Mesothelial cell of epicardium (in vitro differentiated cells): ENCODE measurements at regions not wholly inside any gene's neighbourhood (a gene's known extent, or its start where the extent isn't known, plus 50 kb on each side); places are given as distances from the start of the nearest gene placed in this dataset.
"Not testable (repeated sequence)": the region's sequence is repeated elsewhere in the genome, so short reads cannot be mapped to it uniquely, and the experiment has no call there.

Experiments
- DNase-seq, 2 experiments: peaks; one replicate each; pipeline ENCODE4 v3.0.0; 2021; ENCODE audit warnings: low spot score in 2 of 2; ENCODE audit not compliant: unreplicated experiment in 2 of 2
- H3K27ac Mint-ChIP-seq: 2 replicates; pipeline ENCODE4 v1.8.0; 2021; ENCODE audit warnings: mixed read lengths
- H3K27me3 Mint-ChIP-seq: 2 replicates; pipeline ENCODE4 v1.8.0; 2021; ENCODE audit warnings: low read depth, mixed read lengths
- H3K36me3 Mint-ChIP-seq: 2 replicates; pipeline ENCODE4 v1.8.0; 2021; ENCODE audit warnings: mixed read lengths
- H3K4me1 Mint-ChIP-seq: 2 replicates; pipeline ENCODE4 v1.8.0; 2021; ENCODE audit warnings: mixed read lengths
- H3K4me3 Mint-ChIP-seq: 2 replicates; pipeline ENCODE4 v1.8.0; 2021; ENCODE audit warnings: mild to moderate bottlenecking, moderate library complexity, mixed read lengths
- H3K9me3 Mint-ChIP-seq: 2 replicates; pipeline ENCODE4 v1.8.0; 2021; ENCODE audit warnings: mixed read lengths
- CTCF ChIP-seq: fragments of 200-600 bp; sonication (generic); IDR thresholded peaks from one replicate; pipeline ENCODE4 v1.5.0; 2021; ENCODE audit warnings: antibody characterized with exemption; ENCODE audit not compliant: unreplicated experiment

- Mint-ChIP-seq H3K27me3 (peaks cover 18% of the 10 kb centered on the region), H3K36me3 (no peaks in the 10 kb centered on the region), H3K9me3 (no peaks in the 10 kb centered on the region), H3K4me3 (no peak overlapping the region), H3K27ac (no peak overlapping the region), H3K4me1 (peaks cover 17% of the 10 kb centered on the region)
- TF ChIP-seq CTCF = no peak
- DNase-seq = no peak
Observed at GRCh38 chr18:8989017-8989416, 113.5 kb upstream of the NDUFV2 start.

DNA sequence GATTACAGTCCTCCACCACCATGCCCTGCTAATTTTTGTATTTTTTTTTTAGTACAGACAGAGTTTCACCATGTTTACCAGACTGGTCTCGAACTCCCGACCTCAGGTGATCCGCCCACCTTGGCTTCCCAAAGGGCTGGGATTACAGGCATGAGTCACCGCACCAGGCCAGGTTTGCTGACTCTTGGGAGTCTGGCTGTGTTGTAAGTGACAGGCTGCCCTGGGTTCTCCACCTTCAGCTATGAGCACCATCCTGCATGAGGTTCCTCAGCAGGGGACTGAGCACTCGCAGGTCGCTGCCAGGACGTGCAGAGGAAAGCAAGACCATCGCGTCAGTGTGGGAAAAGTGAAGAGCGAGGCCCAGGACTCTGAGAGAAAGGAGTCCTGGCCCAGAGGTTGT is 112.6 kb upstream of the NDUFV2 start:
- peaks cover 12% of the 10 kb centered on the region for H3K4me1 Mint-ChIP-seq
- H3K4me3 Mint-ChIP-seq = no peak overlapping the region
- no peak overlapping the region for H3K27ac Mint-ChIP-seq
- no peak for DNase-seq
- H3K9me3 Mint-ChIP-seq = no peaks in the 10 kb centered on the region
- H3K27me3 Mint-ChIP-seq = peaks cover 18% of the 10 kb centered on the region
- no peaks in the 10 kb centered on the region for H3K36me3 Mint-ChIP-seq
- TF ChIP-seq CTCF = no peak

GRCh38 chr18:8990276-8991031 is 112.0 kb upstream of the NDUFV2 start:
- no peak for DNase-seq
- no peak for TF ChIP-seq CTCF
- Mint-ChIP-seq H3K4me3 (no peak overlapping the region), H3K9me3 (no peaks in the 10 kb centered on the region), H3K36me3 (no peaks in the 10 kb centered on the region), H3K27me3 (peaks cover 18% of the 10 kb centered on the region), H3K27ac (no peak overlapping the region), H3K4me1 (peaks cover 12% of the 10 kb centered on the region)

- Mint-ChIP-seq H3K27me3 (peaks cover 18% of the 10 kb centered on the region), H3K27ac (no peak overlapping the region), H3K36me3 (no peaks in the 10 kb centered on the region), H3K4me1 (peaks cover 12% of the 10 kb centered on the region), H3K9me3 (no peaks in the 10 kb centered on the region), H3K4me3 (no peak overlapping the region)
- DNase-seq = no peak
- no peak for TF ChIP-seq CTCF
Observed at GRCh38 chr18:8991155-8991554, 111.3 kb upstream of the NDUFV2 start.

- not testable (repeated sequence) for H3K4me3 Mint-ChIP-seq, H3K4me1 Mint-ChIP-seq, H3K27ac Mint-ChIP-seq, H3K9me3 Mint-ChIP-seq, H3K36me3 Mint-ChIP-seq, DNase-seq
- H3K27me3 Mint-ChIP-seq = peaks cover 12% of the 10 kb centered on the region
Observed at GRCh38 chr18:8992500-8992899, 110.0 kb upstream of the NDUFV2 start.

GRCh38 chr18:8994603-8995002 is 107.9 kb upstream of the NDUFV2 start:
- Mint-ChIP-seq H3K27me3 (peaks cover 6% of the 10 kb centered on the region), H3K4me1 (peaks cover 9% of the 10 kb centered on the region), H3K27ac (no peak overlapping the region), H3K4me3 (no peak overlapping the region), H3K36me3 (no peaks in the 10 kb centered on the region), H3K9me3 (peaks cover 5% of the 10 kb centered on the region)
- no peak for DNase-seq
- TF ChIP-seq CTCF = no peak
